LNCAP (cell line): ENCODE measurements at regions not wholly inside any gene's neighbourhood (a gene's known extent, or its start where the extent isn't known, plus 50 kb on each side); places are given as distances from the start of the nearest gene placed in this dataset.

Source experiments
- TF ChIP-seq, protein P1 (sequence below): fragments of 450-650 bp; IDR thresholded peaks from 2 replicates; pipeline ENCODE4 v1.5.1; 2017; ENCODE audit warnings: mild to moderate bottlenecking

DNA sequence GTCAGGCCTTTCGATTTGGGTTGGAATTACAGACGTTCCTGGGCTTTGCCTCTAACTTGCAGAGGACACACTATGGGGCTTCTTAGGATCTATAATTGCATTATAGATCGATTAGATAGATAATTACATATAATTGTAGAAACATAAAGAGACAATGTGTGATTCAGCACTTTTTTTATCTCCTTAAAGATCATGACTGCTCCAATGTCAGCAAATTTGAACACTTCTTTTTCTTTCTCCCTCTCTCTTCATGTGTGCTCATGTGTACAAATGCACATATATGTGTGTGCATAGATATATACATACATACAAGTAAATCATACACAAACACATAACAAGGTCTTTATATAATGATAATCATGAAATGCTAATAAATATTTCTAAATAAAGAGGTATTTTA lies 1261.2 kb upstream of the SLC39A10 start:
- TF ChIP-seq, protein P1, sequence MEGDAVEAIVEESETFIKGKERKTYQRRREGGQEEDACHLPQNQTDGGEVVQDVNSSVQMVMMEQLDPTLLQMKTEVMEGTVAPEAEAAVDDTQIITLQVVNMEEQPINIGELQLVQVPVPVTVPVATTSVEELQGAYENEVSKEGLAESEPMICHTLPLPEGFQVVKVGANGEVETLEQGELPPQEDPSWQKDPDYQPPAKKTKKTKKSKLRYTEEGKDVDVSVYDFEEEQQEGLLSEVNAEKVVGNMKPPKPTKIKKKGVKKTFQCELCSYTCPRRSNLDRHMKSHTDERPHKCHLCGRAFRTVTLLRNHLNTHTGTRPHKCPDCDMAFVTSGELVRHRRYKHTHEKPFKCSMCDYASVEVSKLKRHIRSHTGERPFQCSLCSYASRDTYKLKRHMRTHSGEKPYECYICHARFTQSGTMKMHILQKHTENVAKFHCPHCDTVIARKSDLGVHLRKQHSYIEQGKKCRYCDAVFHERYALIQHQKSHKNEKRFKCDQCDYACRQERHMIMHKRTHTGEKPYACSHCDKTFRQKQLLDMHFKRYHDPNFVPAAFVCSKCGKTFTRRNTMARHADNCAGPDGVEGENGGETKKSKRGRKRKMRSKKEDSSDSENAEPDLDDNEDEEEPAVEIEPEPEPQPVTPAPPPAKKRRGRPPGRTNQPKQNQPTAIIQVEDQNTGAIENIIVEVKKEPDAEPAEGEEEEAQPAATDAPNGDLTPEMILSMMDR, result no peak

DNA sequence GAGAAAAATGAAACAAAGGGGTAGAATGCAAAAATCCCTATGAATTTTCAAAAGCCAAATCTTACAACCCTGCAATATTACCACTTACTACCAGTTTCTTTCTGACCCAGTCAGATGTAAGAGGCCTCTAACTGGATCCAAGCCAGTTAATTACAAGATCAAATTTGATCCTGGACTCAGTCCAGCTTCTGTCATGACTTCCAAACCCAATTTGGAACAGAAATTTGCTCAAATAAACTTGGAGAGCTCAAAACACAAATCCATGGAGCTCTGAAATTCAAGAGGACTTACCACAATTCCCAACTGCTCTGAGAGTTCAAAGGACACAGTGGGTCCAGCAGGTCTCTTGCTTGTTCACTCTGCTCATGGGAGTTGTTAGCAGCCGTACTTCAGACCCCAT lies 1271.7 kb upstream of the SLC39A10 start:
- TF ChIP-seq, protein P1, result no peak

DNA sequence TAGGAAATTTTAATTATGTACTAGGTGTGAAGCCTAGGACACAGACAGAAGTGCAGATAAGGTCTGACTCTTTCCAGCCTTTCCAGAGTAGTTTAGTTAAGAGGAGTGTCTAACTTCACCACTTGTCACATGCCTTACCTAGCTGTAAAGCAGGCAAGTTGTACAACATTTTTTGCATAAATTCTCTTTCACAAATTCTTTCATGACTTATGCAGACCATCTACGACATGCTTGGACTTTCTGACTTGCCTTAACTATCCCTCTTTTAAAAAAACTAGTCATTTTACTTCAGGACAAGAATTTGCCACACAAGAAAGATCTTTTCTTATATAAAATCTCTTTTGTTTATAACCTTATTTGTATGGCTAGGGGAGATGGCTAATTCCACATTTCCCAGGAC lies 1273.6 kb upstream of the SLC39A10 start:
- TF ChIP-seq, protein P1, result no peak

DNA sequence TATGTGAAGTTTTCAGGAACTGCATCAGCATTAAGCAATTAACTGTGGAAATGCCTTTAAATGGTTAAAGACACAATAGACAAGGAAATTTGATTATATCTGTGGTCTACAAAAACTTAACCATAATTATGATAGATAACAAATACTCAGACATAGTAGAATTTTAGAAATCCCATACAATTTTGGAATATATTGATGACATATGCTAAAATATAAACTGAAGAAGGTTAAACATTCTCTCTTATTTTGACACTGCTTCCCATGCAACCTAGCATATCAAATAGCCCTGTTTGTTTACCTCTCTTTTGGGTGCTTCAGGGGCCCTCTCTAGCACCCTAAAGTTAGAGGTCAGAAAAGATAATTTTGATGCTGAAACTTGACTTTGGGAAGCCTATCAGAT lies 1274.8 kb upstream of the SLC39A10 start:
- TF ChIP-seq, protein P1, result no peak

DNA sequence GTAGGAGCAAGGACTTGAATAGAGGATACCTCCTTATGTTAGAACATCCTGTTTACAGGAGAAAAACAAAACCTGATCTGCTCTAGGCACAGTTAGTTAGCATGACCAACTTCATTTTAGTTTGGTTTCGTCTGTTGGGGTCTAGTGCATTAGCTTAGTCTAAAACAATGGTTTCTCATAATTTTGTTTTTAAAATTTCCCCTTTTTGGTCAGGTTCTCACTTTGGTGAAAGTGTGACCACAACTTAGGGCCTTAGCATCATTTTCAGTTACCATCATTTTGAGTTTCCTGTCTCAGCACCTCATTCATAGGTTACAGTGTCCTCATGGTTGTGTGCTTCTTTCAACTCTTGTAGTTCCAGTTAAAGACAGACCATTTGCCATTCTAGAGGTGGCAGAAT lies 1277.0 kb upstream of the SLC39A10 start:
- TF ChIP-seq, protein P1, result no peak

DNA sequence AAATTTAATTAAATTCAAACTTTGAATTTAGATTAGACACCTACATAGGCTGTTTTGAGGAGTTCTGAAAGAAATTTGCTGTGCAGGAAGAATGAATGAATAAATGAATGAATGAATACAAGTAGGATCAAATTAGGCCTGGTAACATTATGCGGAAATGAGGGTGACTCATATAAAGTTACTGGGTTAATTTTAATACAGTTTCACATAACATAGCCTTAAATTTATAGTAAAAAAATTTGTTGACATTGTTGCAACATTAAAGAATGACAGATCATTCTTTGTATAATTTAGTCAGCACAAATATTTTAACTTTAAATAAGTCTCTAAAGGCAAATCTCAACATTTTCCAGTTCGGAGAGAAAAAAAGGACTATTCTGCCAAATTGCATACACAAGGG lies 1293.1 kb upstream of the SLC39A10 start:
- TF ChIP-seq, protein P1, result no peak

DNA sequence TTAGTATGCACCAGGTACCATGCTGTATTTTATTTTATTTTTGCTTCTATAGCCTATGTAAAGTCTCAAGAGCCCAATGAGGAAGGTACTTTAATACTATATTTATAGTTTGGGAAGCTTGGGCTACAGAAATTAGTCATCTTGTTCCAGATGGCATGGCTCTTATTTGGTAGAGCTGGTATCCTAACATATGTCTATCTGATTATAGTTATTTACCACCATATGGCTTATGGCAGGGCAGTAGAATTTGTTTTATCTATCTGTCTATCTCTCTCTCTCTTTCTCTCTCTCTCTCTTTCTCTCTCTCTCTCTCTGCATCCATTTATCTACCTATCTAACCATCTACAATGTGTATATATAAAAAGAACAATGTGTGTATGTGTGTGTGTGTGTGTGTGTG lies 1293.7 kb upstream of the SLC39A10 start:
- TF ChIP-seq, protein P1, result no peak

DNA sequence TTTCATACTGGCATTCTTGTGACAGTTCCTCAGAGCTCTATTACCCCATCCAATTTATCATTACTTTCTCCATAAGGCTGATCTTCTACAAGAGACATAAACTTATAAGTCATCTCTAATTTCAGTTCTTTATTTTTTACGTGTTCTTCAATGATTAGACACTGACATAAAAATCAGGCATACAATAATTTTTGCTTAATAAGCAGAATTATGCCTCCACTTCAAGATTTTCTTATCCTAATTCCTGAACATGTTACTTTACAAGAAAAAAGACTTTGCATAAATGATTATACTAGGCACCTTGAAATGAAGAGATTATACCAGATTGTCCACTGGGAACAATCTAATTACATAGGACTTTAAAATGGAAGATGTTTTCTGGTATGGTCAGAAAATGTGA lies 1304.5 kb upstream of the SLC39A10 start:
- TF ChIP-seq, protein P1, result no peak
